GM12873 (cell line): ENCODE measurements at regions not wholly inside any gene's neighbourhood (a gene's known extent, or its start where the extent isn't known, plus 50 kb on each side); places are given as distances from the start of the nearest gene placed in this dataset.

Source experiments
- TF ChIP-seq, protein P1 (sequence below): IDR thresholded peaks from 2 replicates; pipeline ENCODE4 v1.5.1; 2012; ENCODE audit warnings: low read depth, mild to moderate bottlenecking, moderate library complexity, low read length, control low read depth; ENCODE audit not compliant: insufficient read depth; ENCODE audit errors: missing control alignments

DNA sequence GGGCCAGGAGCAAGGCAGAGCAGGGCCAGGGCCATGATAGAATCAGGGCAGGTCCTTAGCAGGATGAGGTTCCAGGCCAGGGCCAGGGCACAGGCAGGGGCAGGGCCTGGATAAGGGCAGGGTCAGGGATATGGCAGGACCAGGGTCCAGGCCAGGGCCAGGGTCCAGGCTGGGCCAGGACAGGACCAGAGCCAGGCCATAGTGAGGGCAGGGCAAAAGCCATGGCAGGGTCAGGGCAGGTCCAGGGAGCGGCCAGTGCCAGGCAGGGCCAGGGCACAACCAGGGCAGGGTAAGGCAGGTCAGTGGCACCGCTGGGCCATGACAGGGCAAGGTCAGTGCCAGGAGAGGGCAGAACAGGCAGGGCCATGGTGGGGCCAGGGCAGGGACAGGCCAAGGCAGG is 152.2 kb downstream of the LIPI start:
- TF ChIP-seq, protein P1, sequence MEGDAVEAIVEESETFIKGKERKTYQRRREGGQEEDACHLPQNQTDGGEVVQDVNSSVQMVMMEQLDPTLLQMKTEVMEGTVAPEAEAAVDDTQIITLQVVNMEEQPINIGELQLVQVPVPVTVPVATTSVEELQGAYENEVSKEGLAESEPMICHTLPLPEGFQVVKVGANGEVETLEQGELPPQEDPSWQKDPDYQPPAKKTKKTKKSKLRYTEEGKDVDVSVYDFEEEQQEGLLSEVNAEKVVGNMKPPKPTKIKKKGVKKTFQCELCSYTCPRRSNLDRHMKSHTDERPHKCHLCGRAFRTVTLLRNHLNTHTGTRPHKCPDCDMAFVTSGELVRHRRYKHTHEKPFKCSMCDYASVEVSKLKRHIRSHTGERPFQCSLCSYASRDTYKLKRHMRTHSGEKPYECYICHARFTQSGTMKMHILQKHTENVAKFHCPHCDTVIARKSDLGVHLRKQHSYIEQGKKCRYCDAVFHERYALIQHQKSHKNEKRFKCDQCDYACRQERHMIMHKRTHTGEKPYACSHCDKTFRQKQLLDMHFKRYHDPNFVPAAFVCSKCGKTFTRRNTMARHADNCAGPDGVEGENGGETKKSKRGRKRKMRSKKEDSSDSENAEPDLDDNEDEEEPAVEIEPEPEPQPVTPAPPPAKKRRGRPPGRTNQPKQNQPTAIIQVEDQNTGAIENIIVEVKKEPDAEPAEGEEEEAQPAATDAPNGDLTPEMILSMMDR = no peak

DNA sequence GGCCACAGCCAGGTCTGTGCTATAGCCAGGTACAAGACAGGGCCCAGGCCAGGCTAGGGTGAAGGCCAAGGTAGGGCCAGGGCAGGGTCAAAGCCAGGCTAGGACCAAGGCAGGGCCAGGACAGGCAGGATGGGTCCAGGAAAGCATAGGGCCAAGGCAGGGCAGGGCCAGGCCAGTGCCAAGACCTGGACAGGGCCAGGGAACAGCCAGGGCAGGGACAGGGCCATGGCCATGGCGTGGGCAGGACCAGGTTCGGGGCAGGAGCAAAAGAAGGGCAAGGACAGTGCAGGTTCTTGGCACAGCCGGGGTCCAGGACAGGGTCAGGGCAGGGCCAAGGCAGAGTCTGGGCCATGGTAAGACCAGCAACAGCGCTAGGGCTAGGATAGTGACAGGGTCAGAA is 153.4 kb downstream of the LIPI start:
- TF ChIP-seq, protein P1 = no peak

DNA sequence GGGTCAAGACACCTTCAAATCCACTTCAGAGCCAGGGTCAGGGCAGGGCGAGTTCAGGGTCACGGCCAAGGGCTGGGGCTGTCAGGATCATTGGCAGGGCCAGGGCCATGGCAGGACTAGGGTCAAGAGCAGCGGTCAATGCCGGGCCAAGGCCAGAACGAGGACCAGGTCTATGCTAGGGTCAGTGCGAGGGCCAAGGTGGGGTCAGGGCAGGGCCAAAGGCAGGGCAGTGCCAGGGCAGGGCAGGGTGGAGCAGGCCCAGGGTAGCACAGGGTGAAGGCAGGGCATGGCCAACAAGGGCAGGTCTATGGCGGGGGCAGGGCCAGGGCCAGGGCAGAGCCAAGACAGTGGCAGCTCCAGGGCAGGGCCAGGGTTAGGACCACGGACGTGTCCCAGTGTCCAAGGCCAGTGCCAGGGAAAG is 154.0 kb downstream of the LIPI start:
- TF ChIP-seq, protein P1 = no peak

DNA sequence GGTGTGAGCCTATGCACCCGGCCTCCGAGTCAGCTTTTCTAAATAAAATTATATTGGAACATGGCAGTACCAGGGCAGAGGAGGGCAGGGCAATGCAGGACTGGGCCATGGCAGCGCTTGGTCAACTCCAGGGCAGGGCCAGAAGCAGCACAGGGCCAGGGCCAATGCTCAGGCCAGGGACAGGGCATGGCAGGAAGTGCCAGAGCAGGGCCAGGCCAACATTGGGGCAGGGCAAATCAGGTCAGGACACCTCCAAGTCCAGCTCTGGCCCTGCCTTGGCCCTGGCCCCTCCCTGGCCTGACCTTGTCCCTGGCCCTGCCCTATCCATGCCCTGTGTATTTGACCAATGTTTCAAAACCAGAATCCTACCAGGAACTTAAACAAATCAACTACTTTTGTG is 156.1 kb downstream of the LIPI start:
- TF ChIP-seq, protein P1 = no peak

DNA sequence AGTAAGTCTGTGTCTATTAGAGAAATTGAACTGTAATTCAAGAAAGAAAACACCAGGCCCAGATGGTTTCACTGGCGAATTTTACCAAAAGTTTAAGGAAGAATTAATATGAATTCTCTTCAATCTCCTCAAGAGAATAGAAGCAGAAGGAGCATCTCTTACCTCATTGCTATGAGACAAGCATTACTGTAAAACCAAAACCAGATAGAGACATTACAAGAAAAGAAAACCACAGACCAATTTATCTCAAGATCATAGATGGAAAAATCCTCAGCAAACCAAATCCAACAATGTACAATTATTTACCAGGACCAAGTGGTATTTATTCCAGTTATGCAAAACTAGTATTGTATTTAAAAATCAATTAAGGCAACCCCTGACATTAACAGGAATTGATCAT is 160.6 kb downstream of the LIPI start:
- TF ChIP-seq, protein P1 = no peak

DNA sequence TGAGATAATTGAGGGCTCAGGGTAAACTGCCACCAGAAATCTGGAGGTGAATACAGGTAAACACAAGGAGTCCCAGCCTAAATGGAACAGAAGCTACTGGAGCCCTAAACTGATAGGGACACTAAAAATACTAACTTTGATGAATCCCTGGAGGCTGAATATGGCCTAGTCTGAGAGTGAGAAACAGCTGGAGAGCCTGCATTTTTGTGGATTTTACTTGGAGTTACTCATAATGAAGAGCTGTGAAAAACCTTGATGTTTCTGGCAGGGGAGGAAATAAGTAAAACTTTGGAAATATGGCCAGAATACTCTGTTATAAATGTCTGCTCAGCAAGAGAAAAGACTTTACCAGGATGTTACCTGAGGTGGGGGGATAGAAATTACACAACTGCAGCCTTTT is 164.4 kb downstream of the LIPI start:
- TF ChIP-seq, protein P1 = no peak

DNA sequence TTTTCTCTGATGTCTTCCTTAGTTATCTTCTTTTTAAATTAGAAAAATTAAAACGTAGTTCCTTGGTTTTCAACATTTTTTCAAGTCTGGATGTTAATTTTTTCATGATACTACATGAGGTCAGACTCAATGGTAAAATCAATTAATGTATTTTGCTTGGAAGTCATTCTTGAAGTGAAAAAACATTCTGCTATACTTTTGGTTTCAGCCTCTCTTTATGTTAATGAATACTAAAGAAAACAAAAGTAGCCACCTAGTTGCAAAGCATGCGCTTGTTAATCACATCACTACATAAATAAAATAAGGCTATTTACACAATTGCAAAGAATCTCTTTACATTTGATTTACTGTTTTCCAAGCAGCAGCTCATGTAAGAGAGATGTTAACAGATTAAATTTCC is 170.4 kb downstream of the LIPI start:
- TF ChIP-seq, protein P1 = no peak
